ENCODE measurements at regions not wholly inside any gene's neighbourhood (a gene's known extent, or its start where the extent isn't known, plus 50 kb on each side); places are given as distances from the start of the nearest gene placed in this dataset.

- TF ChIP-seq EP300 (IDR thresholded peaks at IDR 0.05), result no peak
- TF ChIP-seq POLR2A (IDR thresholded peaks at IDR 0.05), result no peak
- TF ChIP-seq CTCF (IDR thresholded peaks at IDR 0.05), result no peak
- H3K4me1 ChIP-seq, result peaks cover 0 to 7% (median 0%) of the 10 kb centered on the region in 4 donors
- H3K27ac ChIP-seq, result no peak overlapping the region
- no peaks in the 10 kb centered on the region for H3K36me3 ChIP-seq
- no peaks in the 10 kb centered on the region for H3K9me3 ChIP-seq
- H3K4me3 ChIP-seq, result no peak overlapping the region
- 82 to 84% methylated on average over 9 of the region's 9 CpGs for whole genome bisulfite sequencing, 2 donors
- DNase-seq (ENCODE audit: low spot score in 2 of 2), result no peak
- no peaks in the 10 kb centered on the region for H3K27me3 ChIP-seq
Observed at GRCh38 chr20:53880108-53880641, 190.2 kb downstream of the BCAS1 start.

- TF ChIP-seq EP300 (IDR thresholded peaks at IDR 0.05) (no peak), CTCF (IDR thresholded peaks at IDR 0.05) (no peak), POLR2A (IDR thresholded peaks at IDR 0.05) (no peak)
- Histone ChIP-seq H3K4me3 (no peak overlapping the region), H3K4me1 (peaks cover 0 to 7% (median 0%) of the 10 kb centered on the region in 4 donors), H3K27me3 (no peaks in the 10 kb centered on the region), H3K9me3 (no peaks in the 10 kb centered on the region), H3K36me3 (no peaks in the 10 kb centered on the region), H3K27ac (no peak overlapping the region)
- no peak for DNase-seq (ENCODE audit: low spot score in 2 of 2)
- 77% methylated on average over 10 of the region's 10 CpGs for WGBS, 2 donors
Observed at GRCh38 chr20:53879048-53879684, 191.2 kb downstream of the BCAS1 start.

GRCh38 chr20:53878262-53879047, 191.9 kb downstream of the BCAS1 start:
- no peaks in the 10 kb centered on the region for H3K9me3 ChIP-seq
- H3K27ac ChIP-seq, result no peak overlapping the region
- no peak overlapping the region for H3K4me3 ChIP-seq
- TF ChIP-seq POLR2A (IDR thresholded peaks at IDR 0.05) (no peak), EP300 (IDR thresholded peaks at IDR 0.05) (no peak), CTCF (IDR thresholded peaks at IDR 0.05) (no peak)
- H3K4me1 ChIP-seq, result peaks cover 0 to 7% (median under 1%) of the 10 kb centered on the region in 4 donors
- no peaks in the 10 kb centered on the region for H3K27me3 ChIP-seq
- DNase-seq (ENCODE audit: low spot score in 2 of 2), result no peak
- WGBS, 2 donors, result 64 to 70% methylated on average over 6 of the region's 6 CpGs
- H3K36me3 ChIP-seq, result no peaks in the 10 kb centered on the region

- peaks cover 0 to 21% (median 8%) of the 10 kb centered on the region in 4 donors for H3K4me1 ChIP-seq
- H3K36me3 ChIP-seq, result no peaks in the 10 kb centered on the region
Observed at GRCh38 chr20:53876956-53877355, 193.4 kb downstream of the BCAS1 start.

More at GRCh38 chr20:53876956-53877355, 193.4 kb downstream of the BCAS1 start:
- TF ChIP-seq EP300 (IDR thresholded peaks at IDR 0.05) (no peak), POLR2A (IDR thresholded peaks at IDR 0.05) (no peak), CTCF (IDR thresholded peaks at IDR 0.05) (no peak)
- no peaks in the 10 kb centered on the region for H3K9me3 ChIP-seq
- H3K27me3 ChIP-seq, result no peaks in the 10 kb centered on the region
- H3K27ac ChIP-seq, result no peak overlapping the region
- no peak overlapping the region for H3K4me3 ChIP-seq
- 85 to 90% methylated on average over 10 of the region's 10 CpGs for WGBS, 2 donors
- DNase-seq (ENCODE audit: low spot score in 2 of 2), result no peak
